ENCODE measurements at regions not wholly inside any gene's neighbourhood (a gene's known extent, or its start where the extent isn't known, plus 50 kb on each side); places are given as distances from the start of the nearest gene placed in this dataset.

DNA sequence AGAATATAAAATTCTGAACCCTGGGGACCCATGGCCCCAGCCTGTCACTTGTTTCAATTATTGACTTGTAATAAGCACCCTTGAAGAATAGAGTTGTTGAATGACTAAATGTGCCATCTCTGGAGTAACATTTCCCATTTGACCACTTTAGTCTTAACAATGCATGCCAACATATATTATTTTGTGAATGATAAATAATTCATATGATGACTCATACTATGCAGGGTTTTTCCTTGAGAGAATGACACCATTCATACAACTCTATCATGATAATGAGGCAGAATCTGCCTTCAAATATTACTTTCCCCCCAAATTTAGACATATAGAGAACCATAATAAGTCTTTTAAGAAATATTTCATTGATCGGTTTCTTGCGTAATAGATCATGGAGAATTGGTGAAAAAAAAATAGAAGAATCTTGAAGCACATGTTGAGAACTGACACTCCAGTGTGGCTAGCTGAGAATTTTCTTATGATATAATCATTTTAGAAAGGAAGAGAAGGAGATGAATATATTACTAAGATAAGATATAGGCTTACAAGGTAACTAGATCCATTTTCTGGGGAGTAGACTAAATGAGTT, 404.5 kb downstream of the GRXCR1 start:
- TF ChIP-seq, protein P1, sequence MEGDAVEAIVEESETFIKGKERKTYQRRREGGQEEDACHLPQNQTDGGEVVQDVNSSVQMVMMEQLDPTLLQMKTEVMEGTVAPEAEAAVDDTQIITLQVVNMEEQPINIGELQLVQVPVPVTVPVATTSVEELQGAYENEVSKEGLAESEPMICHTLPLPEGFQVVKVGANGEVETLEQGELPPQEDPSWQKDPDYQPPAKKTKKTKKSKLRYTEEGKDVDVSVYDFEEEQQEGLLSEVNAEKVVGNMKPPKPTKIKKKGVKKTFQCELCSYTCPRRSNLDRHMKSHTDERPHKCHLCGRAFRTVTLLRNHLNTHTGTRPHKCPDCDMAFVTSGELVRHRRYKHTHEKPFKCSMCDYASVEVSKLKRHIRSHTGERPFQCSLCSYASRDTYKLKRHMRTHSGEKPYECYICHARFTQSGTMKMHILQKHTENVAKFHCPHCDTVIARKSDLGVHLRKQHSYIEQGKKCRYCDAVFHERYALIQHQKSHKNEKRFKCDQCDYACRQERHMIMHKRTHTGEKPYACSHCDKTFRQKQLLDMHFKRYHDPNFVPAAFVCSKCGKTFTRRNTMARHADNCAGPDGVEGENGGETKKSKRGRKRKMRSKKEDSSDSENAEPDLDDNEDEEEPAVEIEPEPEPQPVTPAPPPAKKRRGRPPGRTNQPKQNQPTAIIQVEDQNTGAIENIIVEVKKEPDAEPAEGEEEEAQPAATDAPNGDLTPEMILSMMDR (IDR thresholded peaks at IDR 0.05), result no peak
- no peak for TF ChIP-seq POLR2A (IDR thresholded peaks at IDR 0.05)

All from adrenal gland (tissue), 5 donors.